ENCODE measurements at regions not wholly inside any gene's neighbourhood (a gene's known extent, or its start where the extent isn't known, plus 50 kb on each side); places are given as distances from the start of the nearest gene placed in this dataset.

- no peak for DNase-seq
These were observed 252.0 kb upstream of the JAG1 start for GRCh38 chr20:10925767-10926166.

DNA sequence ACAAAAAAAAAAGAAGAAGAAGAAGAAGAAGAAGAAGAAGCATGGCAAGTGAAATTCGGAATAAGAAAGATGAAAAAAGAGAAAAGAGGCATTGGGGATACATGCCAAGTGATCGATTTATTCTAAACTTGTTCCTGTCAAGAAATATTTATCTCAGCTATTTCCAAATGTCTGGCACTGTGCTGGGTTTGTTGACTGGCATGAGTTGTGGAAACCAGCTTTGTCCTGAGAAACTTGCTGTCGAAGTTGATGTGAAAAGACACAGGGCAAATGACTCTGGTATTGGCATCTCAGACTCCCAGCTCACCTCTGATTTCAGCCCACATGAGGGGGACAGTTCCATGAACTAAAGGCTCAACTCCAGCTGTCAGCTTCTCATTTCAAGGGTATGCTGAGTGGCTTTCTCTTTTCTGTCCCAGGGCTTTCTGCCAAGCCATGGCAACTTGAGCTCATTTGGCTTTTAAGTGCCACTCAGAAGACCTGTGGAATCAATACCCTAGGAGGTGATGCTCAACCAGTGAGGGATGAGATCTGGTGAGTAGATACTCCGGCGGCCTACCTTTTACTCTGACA is 253.3 kb upstream of the JAG1 start:
- DNase-seq: no peak

- DNase-seq: no peak
These were observed 254.4 kb upstream of the JAG1 start for GRCh38 chr20:10927936-10928840.

DNA sequence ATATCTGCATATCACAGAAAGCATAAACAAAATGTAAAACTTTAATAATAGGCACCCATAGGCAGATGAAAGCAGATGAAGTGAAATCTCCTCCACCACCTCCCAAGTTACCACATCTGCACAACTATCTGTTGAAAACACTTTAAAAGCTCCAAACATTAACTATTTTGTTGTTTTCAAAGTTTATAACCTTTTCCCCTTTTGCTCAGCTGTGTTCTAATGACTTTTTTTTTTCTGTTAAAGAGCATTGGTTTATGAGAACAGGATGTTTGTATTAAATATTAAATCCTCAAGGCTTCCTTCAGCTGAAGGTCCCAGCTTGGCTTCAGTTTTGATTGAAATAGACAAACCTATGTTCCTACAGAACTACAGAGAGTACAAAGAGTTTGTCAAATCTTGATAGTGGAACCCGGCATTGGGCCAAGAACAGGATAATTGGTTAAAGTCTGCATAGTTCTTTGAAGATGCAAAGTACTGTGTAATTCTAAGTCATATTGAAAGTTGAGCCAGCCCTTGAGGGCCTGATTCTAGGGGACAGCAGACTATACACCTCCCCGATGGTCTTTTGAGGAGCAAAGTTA is 255.1 kb upstream of the JAG1 start:
- DNase-seq: no peak

DNA sequence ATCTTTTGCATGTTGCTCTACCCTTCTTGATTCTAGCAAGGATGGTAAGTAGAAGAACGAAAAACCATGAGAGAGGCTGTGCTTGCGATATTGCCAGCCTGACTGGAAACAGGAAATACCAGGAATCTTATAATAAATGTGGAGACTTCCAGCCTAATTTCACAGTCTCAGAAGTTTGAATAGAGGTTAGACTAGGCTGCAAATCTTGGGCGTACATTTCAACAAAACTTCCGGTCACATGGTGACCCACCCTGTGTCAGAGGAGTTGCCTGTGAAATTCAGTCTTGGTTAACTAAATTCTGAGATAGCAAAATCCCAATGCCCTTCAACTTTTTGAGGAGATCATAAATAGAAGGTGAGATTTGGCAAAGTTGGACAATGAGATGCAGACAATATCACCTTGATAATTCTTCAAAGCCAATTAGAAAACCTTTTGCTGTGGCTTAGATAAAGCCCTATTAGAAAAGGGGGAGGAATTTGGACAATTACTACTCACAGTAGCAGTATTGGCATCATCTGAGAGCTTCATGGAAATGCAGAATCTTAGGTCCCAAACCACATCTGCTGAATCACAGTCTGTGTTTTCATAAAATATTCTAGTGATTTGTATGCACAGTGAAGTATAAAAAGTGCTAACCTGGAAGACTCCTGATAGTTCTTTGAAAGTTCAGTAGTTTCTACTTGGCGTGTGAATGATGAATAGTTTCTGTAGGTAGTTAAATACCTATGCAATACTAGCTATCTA is 262.0 kb upstream of the JAG1 start:
- no peak for DNase-seq

- DNase-seq: no peak
These were observed 263.0 kb upstream of the JAG1 start for GRCh38 chr20:10936786-10937185.

- DNase-seq: no peak
These were observed 265.6 kb upstream of the JAG1 start for GRCh38 chr20:10939331-10939941.

DNA sequence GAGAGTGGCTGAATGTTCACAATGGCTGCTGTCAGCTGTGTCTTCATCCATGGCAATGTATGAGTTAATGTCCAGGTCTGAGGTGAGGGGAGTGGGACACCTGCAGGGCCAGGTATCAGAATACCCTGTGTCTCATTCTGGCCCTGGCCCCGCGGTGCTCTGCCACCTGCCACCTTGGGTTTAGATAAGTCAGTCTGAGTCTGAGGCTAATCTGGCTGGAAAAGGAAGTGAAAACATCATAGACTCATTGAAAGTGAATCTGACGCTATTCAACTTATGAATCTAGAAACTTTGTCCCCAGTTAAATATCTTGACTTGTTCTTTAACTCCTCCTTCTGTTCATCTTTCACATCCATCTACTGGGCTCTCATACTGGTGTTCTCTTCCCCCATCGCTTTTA is 267.1 kb upstream of the JAG1 start:
- DNase-seq: no peak

DNA sequence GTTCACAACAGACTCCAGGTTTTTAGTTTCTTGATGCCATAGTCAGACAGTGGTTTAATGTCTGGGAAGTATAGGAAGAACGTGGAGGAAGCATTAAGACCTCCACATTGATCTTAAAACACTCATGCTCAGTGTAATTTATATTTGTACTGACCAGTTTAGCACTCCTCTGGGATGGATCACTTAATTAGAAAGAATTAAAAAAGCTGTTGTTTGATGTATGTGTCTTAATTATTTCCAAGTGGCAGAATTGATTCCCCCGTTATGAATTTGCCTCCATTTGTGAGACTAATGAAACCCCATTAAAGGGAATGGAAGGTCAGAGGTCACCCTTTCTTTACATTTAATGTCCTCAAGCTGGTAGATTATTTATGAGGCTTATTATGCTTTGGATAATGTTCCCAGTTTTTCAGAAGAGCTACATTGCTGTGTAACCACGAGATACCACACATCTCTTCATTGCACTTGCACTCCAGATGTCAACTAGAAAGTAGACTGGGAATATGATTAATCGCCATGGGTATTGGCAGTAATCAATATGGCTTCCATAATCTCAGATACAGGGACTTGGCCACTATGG is 270.0 kb upstream of the JAG1 start:
- no peak for DNase-seq

DNA sequence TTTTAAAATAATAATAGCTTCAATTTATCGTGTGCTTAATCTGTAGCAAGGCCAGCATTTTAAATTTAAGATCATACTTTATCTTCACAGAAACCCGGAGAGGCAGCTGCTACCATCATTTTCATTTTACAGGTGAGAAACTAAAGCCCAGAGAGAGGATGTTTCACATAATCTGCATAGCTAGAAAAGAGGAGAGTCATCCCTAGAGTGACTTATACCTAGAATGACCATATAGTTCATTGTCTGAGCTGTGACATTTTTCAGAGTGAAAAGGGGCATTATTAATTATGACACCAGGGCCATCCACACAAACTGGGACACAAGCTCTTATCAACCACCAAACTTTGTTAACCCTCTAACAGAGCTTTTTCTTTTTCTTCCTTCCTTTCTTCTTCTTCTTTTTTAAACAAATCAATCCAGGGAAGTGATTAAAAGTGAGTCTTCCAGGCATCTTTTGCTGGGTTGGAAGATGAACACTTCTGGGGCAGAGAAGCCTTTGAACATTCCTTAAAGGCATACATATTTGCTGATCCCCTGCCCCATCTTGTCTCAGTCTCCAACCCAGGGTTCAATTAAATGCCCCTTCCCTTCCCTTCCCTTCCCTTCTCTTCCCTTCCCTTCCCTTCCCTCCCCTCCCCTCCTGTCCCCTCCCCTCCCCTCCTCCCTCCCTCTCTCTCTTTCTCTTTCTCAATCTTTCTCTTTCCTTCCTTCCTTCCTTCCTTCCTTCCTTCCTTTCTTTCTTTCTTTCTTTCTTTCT is 272.5 kb upstream of the JAG1 start:
- DNase-seq: no peak

DNA sequence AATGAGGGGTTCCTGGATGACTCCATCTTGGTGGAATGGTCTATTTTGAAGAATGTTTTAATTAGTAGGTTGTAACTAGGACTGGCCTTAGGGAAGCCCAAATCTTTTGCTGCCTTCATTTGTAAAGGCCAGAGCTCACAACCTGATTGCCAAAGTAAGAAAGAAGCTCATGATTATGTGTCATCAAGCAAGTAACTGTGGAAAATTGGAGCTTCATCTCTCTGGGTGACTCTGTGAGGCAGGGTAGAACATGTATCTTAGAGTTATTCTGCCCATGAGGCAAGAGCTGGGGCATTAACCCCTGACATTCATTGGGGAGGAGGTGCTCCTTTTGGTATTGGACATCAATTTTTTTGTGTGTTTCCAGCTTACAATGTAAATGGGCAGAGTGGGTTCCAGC is 273.9 kb upstream of the JAG1 start:
- DNase-seq: no peak

DNA sequence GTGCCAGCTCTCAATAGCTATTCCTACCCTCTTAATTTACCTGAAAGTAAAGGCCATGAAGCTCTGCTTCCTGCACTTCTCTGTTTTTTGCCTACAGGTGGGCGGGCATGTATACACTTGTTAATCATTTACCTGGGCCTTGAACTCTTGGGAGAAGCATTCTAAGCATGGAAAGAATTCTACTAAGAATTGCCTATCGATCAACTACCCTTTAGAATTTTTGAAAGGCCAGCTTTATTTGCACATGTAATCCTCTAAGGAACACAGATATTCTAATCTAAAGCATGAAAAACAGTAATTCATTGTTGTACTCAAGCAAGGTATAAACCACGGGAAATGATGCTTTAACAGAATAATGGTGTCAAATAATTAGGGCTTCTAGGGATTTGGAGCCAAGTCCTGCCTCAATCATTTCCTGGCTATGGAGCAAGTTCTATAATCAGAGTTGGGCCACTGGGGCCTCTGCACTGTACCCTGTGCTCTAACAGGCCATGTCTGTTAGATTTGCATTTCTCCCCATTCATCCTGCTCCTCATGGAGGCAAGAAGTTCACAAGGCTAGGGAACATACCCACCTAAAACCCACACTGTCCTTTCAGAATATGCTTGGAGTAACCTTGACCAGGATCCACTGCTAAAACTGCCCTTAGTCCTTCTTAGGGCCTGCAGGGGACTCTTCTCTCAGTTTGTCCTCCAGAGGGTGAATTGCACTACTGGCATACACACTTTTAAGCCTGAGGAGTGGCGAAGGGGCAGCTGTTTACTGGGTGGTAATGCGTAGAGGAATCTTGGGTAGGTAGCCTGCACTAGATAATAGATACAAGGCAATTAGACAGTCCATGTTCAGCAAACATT is 276.4 kb upstream of the JAG1 start:
- no peak for DNase-seq

- no peak for DNase-seq
These were observed 277.4 kb upstream of the JAG1 start for GRCh38 chr20:10951216-10951615.

- DNase-seq: no peak
These were observed 278.1 kb upstream of the JAG1 start for GRCh38 chr20:10951904-10952303.

- DNase-seq: no peak
These were observed 279.6 kb upstream of the JAG1 start for GRCh38 chr20:10953437-10953836.

DNA sequence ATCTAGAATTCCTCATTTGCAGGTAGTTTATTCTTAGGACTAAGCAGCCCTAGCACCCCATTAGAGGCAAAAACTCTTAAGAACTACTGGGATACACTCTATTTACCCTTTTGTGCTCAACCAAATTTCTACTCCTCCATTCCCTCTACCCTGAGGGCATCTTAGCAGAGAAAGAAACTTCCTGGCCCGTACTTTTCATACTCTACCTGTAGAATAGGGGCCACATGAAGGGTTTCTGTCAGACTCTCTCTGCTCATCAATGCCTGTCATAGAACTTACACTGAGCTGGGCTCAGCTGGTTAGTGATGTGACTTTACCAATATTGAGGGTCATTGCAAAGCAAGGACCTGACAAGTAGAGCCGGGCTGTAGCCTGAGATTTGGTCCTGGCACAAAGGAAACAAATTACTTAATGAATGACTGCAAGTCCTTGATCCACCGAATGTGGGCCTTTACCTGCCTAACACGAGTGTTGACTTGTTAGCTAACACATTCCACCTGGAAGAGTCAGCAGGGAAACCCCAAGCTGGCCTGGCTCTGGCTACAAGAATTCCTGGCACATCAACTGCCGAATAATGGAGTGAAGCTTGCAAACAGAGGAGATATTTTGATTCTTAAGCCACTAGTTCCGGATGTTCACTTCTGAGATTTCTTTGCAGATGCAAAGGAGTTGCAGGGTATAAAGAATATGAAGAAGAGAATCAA is 280.5 kb upstream of the JAG1 start:
- no peak for DNase-seq

- DNase-seq: no peak
These were observed 281.2 kb upstream of the JAG1 start for GRCh38 chr20:10954908-10955580.

DNA sequence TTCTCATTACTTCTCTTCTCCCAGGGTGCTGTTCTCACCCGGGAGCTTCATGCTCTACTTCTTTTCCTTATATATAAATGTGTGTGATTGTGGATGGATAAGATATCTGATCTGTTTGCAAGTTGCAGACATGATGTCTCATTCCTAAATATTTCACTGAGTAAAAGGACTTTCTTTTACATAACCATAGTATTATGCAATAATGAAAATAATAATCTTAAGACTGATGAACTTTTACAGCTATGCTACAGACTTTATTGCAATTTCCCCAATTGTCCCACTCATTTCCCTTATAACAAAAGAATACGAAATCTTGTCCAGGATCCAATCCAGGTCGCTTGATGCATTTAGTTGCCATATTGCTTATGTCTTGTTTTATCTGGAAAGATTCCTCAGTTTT is 284.5 kb upstream of the JAG1 start:
- DNase-seq: no peak

DNA sequence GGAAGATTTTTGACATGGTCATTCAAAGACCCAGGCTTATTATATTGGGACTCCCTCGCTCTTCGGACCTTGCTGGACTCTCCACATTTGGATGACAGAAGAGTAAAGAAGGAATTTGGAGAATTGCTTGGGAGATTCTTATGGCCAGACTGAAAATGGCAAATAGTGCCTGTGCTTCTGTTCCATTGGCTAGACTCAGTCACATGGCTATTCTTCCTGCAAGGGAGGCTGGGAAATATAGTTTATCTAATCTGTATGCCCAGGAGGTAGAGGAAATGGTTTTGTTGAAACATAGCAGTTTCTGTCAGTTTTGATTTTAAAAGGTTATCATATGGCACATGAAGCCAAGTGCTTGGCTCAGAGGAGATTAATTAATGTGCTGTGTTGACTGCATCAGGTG is 286.6 kb upstream of the JAG1 start:
- DNase-seq: no peak

Data from inflammatory macrophage treated with lipopolysaccharide for 4 hours (primary cell).